HG02571 (cell line): ENCODE measurements at regions not wholly inside any gene's neighbourhood (a gene's known extent, or its start where the extent isn't known, plus 50 kb on each side); places are given as distances from the start of the nearest gene placed in this dataset.
"Not testable (repeated sequence)": the region's sequence is repeated elsewhere in the genome, so short reads cannot be mapped to it uniquely, and the experiment has no call there.

ENCODE experiments used
- ATAC-seq: cut with Tn5 transposase; IDR thresholded peaks from one replicate; pipeline ENCODE4 v1.9.1; 2021; ENCODE audit warnings: mild to moderate bottlenecking, moderate library complexity; ENCODE audit not compliant: unreplicated experiment

- ATAC-seq = no peak
These were observed 264.4 kb downstream of the MEX3B start for GRCh38 chr15:81781395-81781794.

GRCh38 chr15:81780966-81781365, 264.9 kb downstream of the MEX3B start:
- ATAC-seq = no peak

DNA sequence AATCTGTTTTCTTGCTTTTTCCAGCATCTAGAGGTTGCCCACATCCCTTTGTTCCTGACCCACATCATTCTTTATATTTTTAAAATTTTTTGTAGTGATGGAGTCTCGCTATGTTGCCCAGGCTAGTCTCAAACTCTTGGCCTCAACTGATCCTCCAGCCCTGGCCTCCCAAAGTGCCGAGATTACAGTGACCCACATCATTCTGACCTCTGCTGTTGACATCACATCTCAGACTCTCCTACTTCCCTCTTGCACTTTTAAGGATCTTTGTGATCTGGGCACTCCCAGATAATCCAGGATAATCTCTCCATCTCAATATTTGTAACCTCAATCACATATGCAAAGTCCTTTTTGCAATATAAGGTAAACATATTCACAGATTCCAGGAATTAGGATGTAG, 266.6 kb downstream of the MEX3B start:
- ATAC-seq = no peak

DNA sequence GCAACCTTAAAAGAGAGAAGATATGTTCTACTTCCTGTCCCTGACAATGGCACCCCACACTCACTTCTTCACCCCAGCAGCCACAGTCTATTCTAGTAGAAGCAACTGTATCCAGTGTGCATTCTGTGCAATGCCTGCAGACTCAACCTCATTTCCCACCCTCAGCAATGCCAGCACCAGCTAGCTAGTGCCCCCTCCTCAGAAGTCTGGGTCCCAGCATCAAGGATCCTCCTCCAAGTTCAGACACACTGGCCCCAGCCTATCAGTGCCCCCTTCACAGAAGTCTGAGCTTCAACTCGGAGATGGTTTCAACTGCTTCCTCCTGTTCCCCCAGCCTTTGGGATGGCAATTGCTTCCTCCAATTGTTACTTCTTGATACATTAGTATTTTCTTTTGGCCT, 268.3 kb downstream of the MEX3B start:
- no peak for ATAC-seq

- no peak for ATAC-seq
These were observed 268.8 kb downstream of the MEX3B start for GRCh38 chr15:81776976-81777375.

GRCh38 chr15:81775779-81776178, 270.0 kb downstream of the MEX3B start:
- ATAC-seq = not testable (repeated sequence)

DNA sequence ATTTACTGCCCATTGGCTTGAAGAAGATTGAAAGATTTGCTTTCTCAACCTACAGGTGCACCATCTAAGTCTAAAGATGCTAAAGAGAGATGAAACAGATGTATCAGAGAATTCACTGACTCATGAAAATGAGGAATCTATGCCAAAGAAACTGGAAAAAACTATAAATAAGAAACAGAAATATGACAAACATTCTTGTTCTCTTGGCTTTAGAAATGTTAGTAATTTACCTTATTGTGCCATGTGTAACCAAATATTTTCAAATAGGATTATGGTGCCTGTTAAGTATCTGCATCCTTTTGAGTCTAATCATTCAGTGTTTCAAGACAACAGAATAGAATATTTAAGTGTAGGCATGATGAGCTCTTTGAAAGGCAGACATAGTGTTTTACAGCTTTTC, 271.5 kb downstream of the MEX3B start:
- no peak for ATAC-seq

DNA sequence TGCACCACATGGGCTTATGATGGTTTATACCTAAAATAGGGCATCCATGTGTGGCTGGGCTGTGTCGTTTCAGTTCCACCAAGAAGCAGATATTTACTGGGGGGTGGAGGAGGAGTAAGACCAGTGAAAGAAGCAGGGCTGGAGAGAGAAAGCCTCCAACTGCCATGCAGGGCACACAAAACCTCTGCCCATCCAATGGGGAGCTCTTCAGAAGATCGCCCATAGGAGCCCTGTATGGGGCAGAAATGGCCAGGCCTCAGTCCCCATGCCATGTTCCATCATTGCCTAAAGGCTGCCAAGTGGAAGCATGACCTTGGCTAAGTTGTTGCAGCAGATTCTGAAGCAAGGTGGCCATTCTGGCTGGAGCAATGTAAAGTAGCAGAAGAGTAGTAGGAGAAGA, 277.0 kb downstream of the MEX3B start:
- no peak for ATAC-seq

GRCh38 chr15:81766829-81767475, 278.9 kb downstream of the MEX3B start:
- no peak for ATAC-seq

GRCh38 chr15:81765816-81766215, 280.0 kb downstream of the MEX3B start:
- ATAC-seq = no peak

DNA sequence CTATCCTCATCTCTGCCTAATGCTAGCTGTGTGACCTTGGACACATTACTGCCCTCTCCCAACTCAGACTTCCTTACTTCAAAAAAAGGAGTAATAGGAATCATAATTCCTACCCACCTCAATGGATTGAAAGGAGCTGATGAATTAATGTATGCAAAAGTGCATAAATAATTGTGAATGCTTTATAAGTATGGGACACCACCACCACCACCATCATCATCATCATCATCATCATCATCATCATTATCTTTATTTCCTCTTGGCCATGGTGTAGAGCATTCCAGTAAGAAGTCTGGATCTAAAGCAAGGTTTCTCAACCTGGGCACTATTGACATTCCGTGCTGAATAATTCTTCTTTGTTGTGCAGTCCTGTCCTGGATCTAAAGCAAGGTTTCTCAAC, 282.5 kb downstream of the MEX3B start:
- no peak for ATAC-seq

DNA sequence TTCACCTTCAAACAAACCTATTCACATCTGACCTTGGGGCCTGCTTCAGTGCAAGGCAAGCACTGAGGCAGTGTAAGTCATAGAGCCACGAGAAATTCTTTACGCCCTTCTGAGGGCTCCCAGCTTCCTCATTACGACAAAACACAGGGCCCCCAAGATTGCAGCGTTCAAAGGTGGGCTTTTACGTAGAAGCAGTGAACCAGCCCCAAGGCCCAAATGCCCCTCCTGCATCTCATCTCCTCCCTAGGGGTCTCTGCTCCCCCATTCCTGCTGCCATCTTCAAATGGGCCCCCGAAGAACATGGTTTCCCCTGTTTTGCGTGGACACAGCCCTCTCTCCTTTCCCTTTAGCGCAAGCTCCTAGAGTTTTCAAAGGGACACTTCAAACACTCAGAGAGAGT, 285.1 kb downstream of the MEX3B start:
- ATAC-seq = no peak

- ATAC-seq = no peak
These were observed 287.0 kb downstream of the MEX3B start for GRCh38 chr15:81758818-81759284.

DNA sequence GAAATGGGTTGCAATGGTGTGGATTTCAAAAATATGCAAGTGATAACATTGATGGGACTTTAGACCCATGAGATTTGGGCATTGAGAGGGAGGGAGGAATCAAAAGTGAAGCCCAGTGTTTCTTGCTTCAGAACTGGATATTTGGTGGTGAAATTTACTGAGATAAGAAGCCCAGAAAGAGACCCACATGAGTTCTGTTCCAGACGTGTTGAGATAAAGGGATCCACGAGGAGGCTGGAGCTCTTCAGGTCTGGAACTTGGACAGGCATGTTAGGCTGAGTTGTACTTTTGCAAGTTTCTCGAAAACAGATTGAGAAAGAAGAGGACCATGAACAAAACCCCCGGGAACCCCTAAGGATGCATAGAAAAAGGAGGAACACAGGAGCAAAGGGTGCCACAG, 290.2 kb downstream of the MEX3B start:
- ATAC-seq = no peak

GRCh38 chr15:81754078-81754477, 291.7 kb downstream of the MEX3B start:
- no peak for ATAC-seq

DNA sequence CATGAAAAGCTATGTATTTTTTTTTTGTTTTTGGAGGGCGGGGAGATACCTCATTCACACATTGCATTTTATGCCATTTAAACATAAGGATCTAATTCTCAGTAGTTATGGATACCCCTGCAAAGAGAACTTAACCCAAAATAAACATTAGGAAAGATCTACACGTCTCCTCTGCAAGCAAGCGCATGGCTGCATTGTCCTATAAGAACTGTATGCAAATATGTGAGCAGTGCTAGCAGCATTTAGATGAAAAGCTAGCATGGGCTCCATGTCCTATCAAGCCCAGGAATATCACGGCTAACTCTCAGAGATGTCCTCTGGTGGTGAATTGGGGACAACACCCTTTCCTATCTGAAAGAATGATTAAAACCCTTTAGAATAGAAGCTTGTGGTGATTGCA, 292.8 kb downstream of the MEX3B start:
- ATAC-seq = no peak

GRCh38 chr15:81752546-81752942, 293.3 kb downstream of the MEX3B start:
- no peak for ATAC-seq

DNA sequence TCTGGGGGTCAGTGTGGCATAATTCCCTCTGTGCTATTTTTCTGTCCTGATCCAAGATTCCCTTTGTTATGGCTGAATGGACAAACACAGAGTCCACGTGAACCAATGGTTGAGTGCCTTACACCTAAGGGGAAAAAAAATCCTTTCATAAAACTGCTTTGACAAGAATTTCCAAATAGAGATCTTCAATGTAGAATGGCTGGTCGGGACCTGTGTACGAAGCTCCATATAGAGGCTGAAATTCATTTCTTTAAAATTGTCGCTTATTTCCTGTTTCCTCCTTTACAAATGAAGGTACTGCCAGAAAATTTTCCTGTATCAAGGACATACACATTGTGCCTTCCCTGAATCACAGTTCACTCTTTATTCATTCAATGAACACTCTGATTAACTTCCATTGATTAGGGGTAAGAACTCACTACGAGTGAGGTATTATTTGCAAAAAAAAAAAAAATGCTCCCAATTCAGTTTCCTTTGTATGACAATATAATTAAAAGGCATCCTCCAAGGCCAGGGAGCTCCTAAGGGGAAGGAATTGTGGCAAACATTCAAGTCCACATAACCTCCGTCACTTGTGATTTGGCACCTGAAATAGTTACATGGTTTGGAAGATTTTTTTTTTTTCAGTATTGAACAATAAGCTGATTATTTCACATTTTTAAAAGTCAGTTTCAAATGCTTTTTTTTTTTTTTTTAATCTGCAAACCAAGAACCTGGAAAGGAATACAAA, 293.8 kb downstream of the MEX3B start:
- ATAC-seq = no peak

- no peak for ATAC-seq
These were observed 294.6 kb downstream of the MEX3B start for GRCh38 chr15:81751256-81751655.

GRCh38 chr15:81749716-81750375, 296.0 kb downstream of the MEX3B start:
- no peak for ATAC-seq

DNA sequence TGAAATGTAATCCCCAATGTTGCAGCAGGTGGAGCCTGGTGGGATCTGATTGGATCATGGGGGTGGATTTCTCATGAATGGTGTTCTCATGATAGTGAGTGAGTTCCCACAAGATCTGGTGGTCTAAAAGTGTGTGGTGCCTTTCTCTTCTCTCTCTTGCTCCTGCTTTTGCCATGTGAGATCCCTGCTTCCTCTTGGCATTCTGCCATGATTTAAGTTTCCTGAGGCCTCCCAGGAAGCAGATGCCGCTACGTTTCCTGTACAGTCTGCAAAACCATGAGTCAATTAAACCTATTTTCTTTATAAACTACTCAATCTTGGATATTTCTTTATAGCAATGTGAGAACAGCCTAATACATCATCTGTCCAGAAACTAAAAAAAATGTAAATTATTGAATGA, 298.3 kb downstream of the MEX3B start:
- no peak for ATAC-seq

- no peak for ATAC-seq
These were observed 298.8 kb downstream of the MEX3B start for GRCh38 chr15:81747026-81747425.
